Nephron (organoid): ENCODE measurements at regions not wholly inside any gene's neighbourhood (a gene's known extent, or its start where the extent isn't known, plus 50 kb on each side); places are given as distances from the start of the nearest gene placed in this dataset.
A peak's percentile ranks its signal among the peaks of the same experiment; 100 is the strongest.

Experiments used
- H3K27ac Mint-ChIP-seq, 3 experiments: 2 replicates each; pipeline ENCODE4 v1.8.0; 2020; ENCODE audit warnings: mixed read lengths in 3 of 3, mild to moderate bottlenecking in 2 of 3, moderate library complexity in 1 of 3
- H3K27me3 Mint-ChIP-seq: 2 replicates; pipeline ENCODE4 v1.8.0; 2021; ENCODE audit warnings: low read depth, mild to moderate bottlenecking, moderate library complexity, mixed read lengths
- H3K36me3 Mint-ChIP-seq: 2 replicates; pipeline ENCODE4 v1.8.0; 2020; ENCODE audit warnings: low read depth, mixed read lengths
- H3K4me1 Mint-ChIP-seq: 2 replicates; pipeline ENCODE4 v1.8.0; 2020; ENCODE audit warnings: mixed read lengths
- H3K4me3 Mint-ChIP-seq, 3 experiments: 2 replicates each; pipeline ENCODE4 v1.8.0; 2020; ENCODE audit warnings: mild to moderate bottlenecking in 3 of 3, mixed read lengths in 3 of 3, moderate library complexity in 2 of 3
- H3K9me3 Mint-ChIP-seq: 2 replicates; pipeline ENCODE4 v1.8.0; 2020; ENCODE audit warnings: mixed read lengths
- CTCF ChIP-seq, 3 experiments: fragments of 200-600 bp; sonication (generic); IDR thresholded peaks; one replicate each; pipeline ENCODE4 v1.5.0; 2021; ENCODE audit warnings: antibody characterized with exemption in 3 of 3; ENCODE audit not compliant: unreplicated experiment in 3 of 3

- H3K9me3 Mint-ChIP-seq = no peaks in the 10 kb centered on the region
- H3K27ac Mint-ChIP-seq = peak overlapping the region in 1 of 3 experiments; percentile 25
- TF ChIP-seq CTCF (IDR thresholded peaks at IDR 0.05; ENCODE audit: unreplicated experiment in 3 of 3) = no peak
- H3K36me3 Mint-ChIP-seq = no peaks in the 10 kb centered on the region
- H3K4me1 Mint-ChIP-seq = peaks cover 21% of the 10 kb centered on the region
- no peaks in the 10 kb centered on the region for H3K27me3 Mint-ChIP-seq
- peak overlapping the region in 1 of 3 experiments; percentile 1 for H3K4me3 Mint-ChIP-seq
Measured at GRCh38 chr5:126373375-126374108, 49.7 kb upstream of the GRAMD2B start.
